Spleen (tissue), 11 donors: ENCODE measurements at regions not wholly inside any gene's neighbourhood (a gene's known extent, or its start where the extent isn't known, plus 50 kb on each side); places are given as distances from the start of the nearest gene placed in this dataset.

ENCODE experiments used
- DNase-seq: peaks from one replicate; pipeline ENCODE4 v3.0.0-alpha.2; 2020
- H3K27ac ChIP-seq, 8 donors: fragments of 200-600 bp; sonication (generic) in 7 of 8; 1 replicate in 4 of 8; 2 replicates in 4 of 8; pipeline versions ENCODE4 v1.5.0 to v1.8.0; 2016 to 2021; ENCODE audit warnings: inconsistent platforms in 4 of 8, mild to moderate bottlenecking in 4 of 8, moderate library complexity in 1 of 8
- H3K27me3 ChIP-seq, 7 donors: fragments of 200-600 bp; sonication (generic) in 6 of 7; replicated peaks in 1 of 7; 1 replicate in 4 of 7; 2 replicates in 3 of 7; pipeline versions ENCODE4 v1.5.0 to v1.8.0; 2016 to 2021; ENCODE audit warnings: inconsistent platforms in 3 of 7, mild to moderate bottlenecking in 1 of 7
- H3K36me3 ChIP-seq, 6 donors: fragments of 200-600 bp; sonication (generic) in 5 of 6; 1 replicate in 4 of 6; 2 replicates in 2 of 6; pipeline versions ENCODE4 v1.5.0 to v1.8.0; 2016 to 2021; ENCODE audit warnings: inconsistent platforms in 2 of 6
- H3K4me1 ChIP-seq, 6 donors: fragments of 200-600 bp; sonication (generic) in 5 of 6; 1 replicate in 3 of 6; 2 replicates in 3 of 6; pipeline versions ENCODE4 v1.5.0 to v1.8.0; 2016 to 2021; ENCODE audit warnings: inconsistent platforms in 3 of 6
- H3K4me3 ChIP-seq, 8 donors: fragments of 200-600 bp; sonication (generic) in 7 of 8; 1 replicate in 4 of 8; 2 replicates in 4 of 8; pipeline versions ENCODE4 v1.5.0 to v1.8.0; 2016 to 2021; ENCODE audit warnings: inconsistent platforms in 4 of 8, mild to moderate bottlenecking in 4 of 8, moderate library complexity in 2 of 8
- H3K9me3 ChIP-seq, 8 donors: fragments of 200-600 bp; sonication (generic) in 7 of 8; 1 replicate in 4 of 8; 2 replicates in 4 of 8; pipeline versions ENCODE4 v1.5.0 to v1.8.0; 2016 to 2021; ENCODE audit warnings: inconsistent platforms in 4 of 8
- POLR2A ChIP-seq, 3 donors: fragments of 450-650 bp; IDR thresholded peaks; one replicate each; pipeline ENCODE4 v1.5.1; 2017; ENCODE audit warnings: antibody characterized with exemption in 3 of 3, mild to moderate bottlenecking in 1 of 3
- POLR2AphosphoS5 ChIP-seq, 3 donors: sonication (generic); formaldehyde crosslinking; IDR thresholded peaks; one replicate each; pipeline ENCODE4 v1.5.1; 2017; ENCODE audit warnings: antibody characterized with exemption in 3 of 3
- WGBS, 5 donors: extraction: QIAGEN DNeasy Blood & Tissue Kit in 3 of 5; methylation state at CpG; one replicate each; pipeline versions ENCODE4 v1.1.5 to v1.1.7; 2013 to 2018; 5-methylcytosine and 5-hydroxymethylcytosine counted together
- intact Hi-C: fragments of 100-400 bp; cut with DNase I; formaldehyde crosslinking; loops from one replicate; pipeline ENCODE4 v1.15.0; 2023; ENCODE audit warnings: low total_unique reads
- TF ChIP-seq, protein P1 (sequence below), 11 experiments: fragments of 200-600 bp in 7 of 11; fragments of 450-650 bp in 4 of 11; sonication (generic) in 4 of 11; IDR thresholded peaks in 8 of 11; conservative IDR thresholded peaks in 3 of 11; 1 replicate in 7 of 11; 2 replicates in 4 of 11; pipeline versions ENCODE4 v1.4.0 to v1.8.0; 2016 to 2021; ENCODE audit warnings: antibody characterized with exemption in 11 of 11, inconsistent platforms in 4 of 11, mild to moderate bottlenecking in 1 of 11
- donor health status: healthy with polysubstance abuse.
- donor health status: DM: no; HTN: no; CAD: no; lungs with moderate emphysema.
- donor health status: DM: no; HTN: no; CAD: no.
- donor health status: Bipolar disorder and iron deficiency.
- donor health status: healthy.
- donor health status: DM: no; HTN: no; CAD: no.
- donor health status: DM: yes; HTN: yes; CAD: no.

DNA sequence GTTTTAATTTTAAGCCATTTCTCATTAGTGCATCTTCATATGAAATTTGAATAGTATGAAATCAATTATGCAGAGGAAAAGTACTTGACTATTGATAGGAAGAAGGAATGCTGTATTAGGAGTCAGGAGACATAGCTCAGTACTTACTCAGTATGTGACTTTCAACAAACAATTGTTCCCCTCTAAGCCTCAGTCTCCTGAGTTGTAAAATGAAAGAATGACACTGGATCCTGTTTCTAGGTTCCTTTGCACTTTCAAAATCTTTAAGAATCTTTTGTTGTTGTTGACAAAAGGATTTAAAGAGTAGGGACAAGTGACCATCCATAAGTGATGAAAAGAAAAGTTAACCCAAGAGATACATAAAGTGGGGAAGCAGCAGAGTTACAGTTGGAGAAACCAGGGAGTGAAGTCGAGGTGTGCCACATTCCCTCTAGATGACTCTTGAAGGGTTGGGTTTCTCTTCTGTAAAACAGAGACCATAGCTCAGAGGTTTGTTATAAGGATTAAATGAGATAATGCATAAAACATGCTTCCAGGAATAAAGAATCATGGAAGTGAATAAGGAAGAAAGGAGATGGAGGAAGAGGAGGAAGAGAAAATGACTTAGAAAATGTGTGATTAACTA, 105.7 kb upstream of the KCNJ15 start:
- Histone ChIP-seq H3K4me3 (no peak overlapping the region), H3K9me3 (no peaks in the 10 kb centered on the region), H3K27ac (no peak overlapping the region), H3K4me1 (no peaks in the 10 kb centered on the region), H3K36me3 (no peaks in the 10 kb centered on the region), H3K27me3 (peaks cover 0 to 11% (median 0%) of the 10 kb centered on the region in 7 donors)
- 66 to 93% (median 78%) methylated on average over 1 of the region's 1 CpG for WGBS, 5 donors
- no peak for DNase-seq
- TF ChIP-seq POLR2A (IDR thresholded peaks at IDR 0.05) = no peak
- TF ChIP-seq, protein P1, sequence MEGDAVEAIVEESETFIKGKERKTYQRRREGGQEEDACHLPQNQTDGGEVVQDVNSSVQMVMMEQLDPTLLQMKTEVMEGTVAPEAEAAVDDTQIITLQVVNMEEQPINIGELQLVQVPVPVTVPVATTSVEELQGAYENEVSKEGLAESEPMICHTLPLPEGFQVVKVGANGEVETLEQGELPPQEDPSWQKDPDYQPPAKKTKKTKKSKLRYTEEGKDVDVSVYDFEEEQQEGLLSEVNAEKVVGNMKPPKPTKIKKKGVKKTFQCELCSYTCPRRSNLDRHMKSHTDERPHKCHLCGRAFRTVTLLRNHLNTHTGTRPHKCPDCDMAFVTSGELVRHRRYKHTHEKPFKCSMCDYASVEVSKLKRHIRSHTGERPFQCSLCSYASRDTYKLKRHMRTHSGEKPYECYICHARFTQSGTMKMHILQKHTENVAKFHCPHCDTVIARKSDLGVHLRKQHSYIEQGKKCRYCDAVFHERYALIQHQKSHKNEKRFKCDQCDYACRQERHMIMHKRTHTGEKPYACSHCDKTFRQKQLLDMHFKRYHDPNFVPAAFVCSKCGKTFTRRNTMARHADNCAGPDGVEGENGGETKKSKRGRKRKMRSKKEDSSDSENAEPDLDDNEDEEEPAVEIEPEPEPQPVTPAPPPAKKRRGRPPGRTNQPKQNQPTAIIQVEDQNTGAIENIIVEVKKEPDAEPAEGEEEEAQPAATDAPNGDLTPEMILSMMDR (IDR thresholded peaks at IDR 0.05 in 8 of 11, conservative IDR thresholded peaks at IDR 0.05 in 3 of 11) = no peak
- TF ChIP-seq POLR2AphosphoS5 (IDR thresholded peaks at IDR 0.05) = no peak
- intact Hi-C loops = no loop called here

DNA sequence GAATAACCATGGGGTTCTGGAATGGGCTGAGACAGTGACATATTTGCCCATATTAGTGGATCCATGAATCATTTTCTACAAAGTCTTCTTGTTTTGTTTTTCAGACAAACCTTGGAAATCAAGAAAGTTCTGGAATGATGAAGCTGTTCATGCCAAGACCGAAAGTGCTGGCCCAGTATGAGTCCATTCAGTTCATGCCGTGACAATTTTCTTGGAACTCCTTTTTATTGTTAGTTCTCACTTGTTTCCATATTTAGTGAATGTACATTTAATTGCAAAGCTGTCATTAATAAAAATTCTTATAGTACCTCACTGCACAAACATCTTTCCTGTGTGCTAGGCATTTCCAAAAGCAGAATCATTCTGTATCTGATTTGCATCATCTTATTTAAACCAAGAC, 100.6 kb upstream of the KCNJ15 start:
- H3K27me3 ChIP-seq = peaks cover 0 to 11% (median 0%) of the 10 kb centered on the region in 7 donors
- peaks cover 0 to 8% (median 1%) of the 10 kb centered on the region in 6 donors for H3K4me1 ChIP-seq
- DNase-seq = no peak
- TF ChIP-seq POLR2AphosphoS5 (IDR thresholded peaks at IDR 0.05) (no peak), POLR2A (IDR thresholded peaks at IDR 0.05) (no peak)
- TF ChIP-seq, protein P1 (IDR thresholded peaks at IDR 0.05 in 8 of 11, conservative IDR thresholded peaks at IDR 0.05 in 3 of 11) = no peak
- H3K27ac ChIP-seq = no peak overlapping the region
- no peaks in the 10 kb centered on the region for H3K36me3 ChIP-seq
- intact Hi-C loops = no loop called here
- no peak overlapping the region for H3K4me3 ChIP-seq
- H3K9me3 ChIP-seq = no peaks in the 10 kb centered on the region
- WGBS, 5 donors = 74 to 98% (median 87%) methylated on average over 2 of the region's 2 CpGs

DNA sequence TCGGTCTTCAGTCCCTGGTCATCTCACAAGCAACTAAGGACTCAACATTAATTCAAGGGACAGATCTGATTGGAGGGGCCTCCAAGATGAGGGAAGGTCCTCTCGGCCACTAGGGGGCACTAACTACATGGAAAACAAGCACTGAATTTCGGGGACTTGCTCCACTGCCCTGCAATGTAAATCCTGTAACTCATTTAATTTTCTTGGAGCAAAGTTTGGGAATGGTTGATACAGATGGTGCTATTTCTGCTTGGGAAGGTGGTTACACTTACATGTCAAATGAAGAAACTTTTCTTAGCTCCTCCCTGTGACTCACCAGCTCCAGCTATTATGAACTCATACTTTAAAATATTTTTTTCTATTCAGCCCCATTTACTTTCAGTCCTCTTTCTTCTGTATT, 97.4 kb upstream of the KCNJ15 start:
- no peak for DNase-seq
- H3K9me3 ChIP-seq = no peaks in the 10 kb centered on the region
- TF ChIP-seq POLR2A (IDR thresholded peaks at IDR 0.05) = no peak
- TF ChIP-seq, protein P1 (IDR thresholded peaks at IDR 0.05 in 8 of 11, conservative IDR thresholded peaks at IDR 0.05 in 3 of 11) = peak in 10 of 11 experiments; percentile 63 to 90 (median 79)
- no peak overlapping the region for H3K4me3 ChIP-seq
- intact Hi-C loops = no loop called here
- no peak overlapping the region for H3K27ac ChIP-seq
- H3K4me1 ChIP-seq = peaks cover 0 to 9% (median 1%) of the 10 kb centered on the region in 6 donors
- WGBS, 5 donors = 7 to 24% (median 8%) methylated on average over 3 of the region's 3 CpGs
- H3K27me3 ChIP-seq = no peaks in the 10 kb centered on the region
- no peaks in the 10 kb centered on the region for H3K36me3 ChIP-seq

DNA sequence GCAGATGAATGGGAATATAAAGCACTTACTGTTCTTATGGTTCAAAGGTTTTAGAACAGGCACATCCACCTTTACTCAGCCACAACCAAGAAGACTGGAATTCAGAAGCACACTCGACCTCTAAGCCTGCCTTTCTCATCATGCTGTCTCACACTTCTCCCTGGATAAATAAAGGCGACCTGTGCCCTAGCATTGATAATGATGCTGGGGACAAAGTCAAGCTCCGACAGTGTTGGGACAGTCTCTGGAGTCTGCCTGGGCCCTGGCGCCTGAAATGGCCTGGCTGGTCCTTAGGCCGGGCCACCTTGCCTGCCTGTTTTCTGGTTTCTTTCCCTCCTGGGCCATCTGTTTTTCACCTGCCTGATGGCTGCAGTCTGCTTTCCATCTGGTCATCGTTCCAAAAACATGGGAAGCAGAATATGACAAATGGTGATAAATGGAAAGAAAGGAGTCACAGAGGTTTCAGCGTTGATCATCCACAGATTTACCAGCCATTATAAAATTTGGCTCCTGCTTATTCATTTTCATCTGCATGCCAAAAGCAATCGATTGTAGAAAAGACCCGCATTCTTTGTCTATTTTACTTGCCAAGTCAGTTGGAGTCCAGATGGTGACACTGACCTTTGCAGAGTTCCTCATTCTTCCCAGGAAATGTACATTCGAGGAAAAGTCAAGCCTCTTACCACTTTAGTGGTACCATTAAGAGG, 91.2 kb upstream of the KCNJ15 start:
- DNase-seq = no peak
- H3K4me1 ChIP-seq = peaks cover 0 to 8% (median 2%) of the 10 kb centered on the region in 6 donors
- WGBS, 5 donors = 61 to 77% (median 71%) methylated on average over 10 of the region's 10 CpGs
- H3K4me3 ChIP-seq = no peak overlapping the region
- H3K9me3 ChIP-seq = no peaks in the 10 kb centered on the region
- no peak for TF ChIP-seq POLR2A (IDR thresholded peaks at IDR 0.05)
- TF ChIP-seq, protein P1 (IDR thresholded peaks at IDR 0.05 in 8 of 11, conservative IDR thresholded peaks at IDR 0.05 in 3 of 11) = no peak
- TF ChIP-seq POLR2AphosphoS5 (IDR thresholded peaks at IDR 0.05) = no peak
- intact Hi-C loops = no loop called here
- no peaks in the 10 kb centered on the region for H3K36me3 ChIP-seq
- no peak overlapping the region for H3K27ac ChIP-seq
- no peaks in the 10 kb centered on the region for H3K27me3 ChIP-seq
